GM04504 (cell line): ENCODE measurements at regions not wholly inside any gene's neighbourhood (a gene's known extent, or its start where the extent isn't known, plus 50 kb on each side); places are given as distances from the start of the nearest gene placed in this dataset.
"Not testable (repeated sequence)": the region's sequence is repeated elsewhere in the genome, so short reads cannot be mapped to it uniquely, and the experiment has no call there.

Experiments
- DNase-seq: peaks from one replicate; pipeline ENCODE4 v3.0.0-alpha.2; 2012; ENCODE audit warnings: low read depth

DNA sequence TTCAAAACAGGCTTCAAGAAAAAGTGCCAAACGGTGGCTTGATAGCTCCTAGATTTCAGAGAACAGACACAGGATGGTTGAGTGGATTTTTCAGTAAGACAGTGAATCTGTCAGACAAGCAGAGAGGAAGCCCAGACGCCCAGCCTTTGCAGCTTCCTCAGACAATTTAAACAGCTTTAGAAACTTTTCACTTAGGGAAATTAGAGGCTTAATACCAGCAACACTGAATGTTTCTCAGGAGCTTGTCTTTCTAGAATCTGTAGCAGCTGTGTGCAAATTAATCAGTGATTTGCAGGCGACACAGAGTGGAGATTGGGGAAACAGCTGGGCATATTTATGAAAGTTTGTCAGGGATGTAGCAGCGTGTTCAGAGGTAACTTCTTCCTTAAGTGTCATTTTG lies 362.1 kb downstream of the GALC start:
- no peak for DNase-seq

DNA sequence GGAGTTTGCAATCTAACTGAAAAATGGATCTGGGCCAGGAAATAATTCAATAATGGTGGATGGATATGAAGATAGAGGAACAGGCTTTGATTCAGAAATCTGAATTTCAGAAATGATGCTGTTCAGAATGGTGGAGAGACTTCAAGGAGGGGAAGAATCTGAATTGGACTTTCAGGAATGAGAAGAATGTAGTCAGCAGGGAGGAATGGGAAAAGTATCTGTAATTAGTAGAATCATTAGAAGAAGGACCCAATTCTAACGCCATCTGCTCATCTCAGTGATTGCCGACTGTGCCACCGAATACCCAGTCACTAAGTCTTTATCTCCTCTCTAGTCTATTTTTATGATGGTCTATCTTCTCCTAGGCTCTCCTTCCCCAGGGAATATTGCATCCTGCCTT lies 363.2 kb downstream of the GALC start:
- DNase-seq = no peak

DNA sequence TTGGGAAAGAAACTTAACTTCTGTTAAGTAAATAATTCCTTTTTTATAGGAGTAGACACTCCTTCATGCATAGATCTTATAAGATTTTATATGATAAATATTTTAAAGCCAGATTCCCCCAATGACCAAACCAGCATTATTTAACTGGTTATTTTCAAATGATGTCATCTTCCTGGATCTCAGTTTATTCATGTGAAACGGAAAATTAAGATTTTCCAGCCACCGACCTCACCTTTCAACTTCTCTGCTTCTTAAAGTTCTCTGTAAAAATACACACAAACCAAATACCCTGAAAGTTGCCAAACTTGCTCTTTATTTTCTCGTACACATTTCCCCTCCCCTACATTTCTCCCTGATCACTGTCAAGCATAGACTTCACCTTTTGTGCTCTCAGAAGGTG lies 364.2 kb downstream of the GALC start:
- DNase-seq = no peak

DNA sequence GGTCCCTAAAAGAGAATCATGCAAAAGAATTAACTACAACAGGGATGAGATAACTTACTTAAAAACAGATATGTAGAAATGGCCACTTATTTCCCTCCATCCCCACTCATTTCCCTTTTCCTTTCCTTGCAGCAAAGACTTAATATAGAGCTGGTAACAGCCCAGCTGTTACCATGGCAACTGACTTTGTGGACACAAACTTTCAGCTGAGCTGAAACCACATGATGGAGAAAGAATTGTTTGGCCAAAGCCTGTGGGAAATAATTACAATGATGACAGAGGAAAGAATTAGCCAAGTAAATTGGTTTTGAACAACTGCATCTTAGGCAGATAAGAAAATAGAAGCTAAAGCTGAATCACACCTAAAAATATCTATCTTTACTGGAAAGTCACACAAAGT lies 364.9 kb downstream of the GALC start:
- DNase-seq = peak; percentile 56

DNA sequence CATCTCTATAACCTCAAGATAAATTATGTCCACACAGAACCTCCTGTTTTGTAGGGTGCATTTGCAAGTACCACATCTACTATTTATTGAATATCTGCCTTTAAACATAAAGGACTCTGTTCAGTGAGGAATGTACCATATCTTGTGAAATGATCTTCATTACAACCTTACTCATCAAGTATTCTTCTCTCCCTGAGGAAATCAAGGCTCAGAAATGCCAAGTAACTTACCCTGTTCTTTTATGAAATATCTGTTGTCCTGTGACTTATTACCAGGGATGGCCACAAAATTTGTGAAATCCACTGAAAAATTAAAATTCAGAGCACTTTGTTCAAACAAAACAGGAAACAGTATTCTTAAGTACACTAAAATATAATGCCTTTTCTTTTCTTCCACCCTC lies 366.7 kb downstream of the GALC start:
- no peak for DNase-seq

DNA sequence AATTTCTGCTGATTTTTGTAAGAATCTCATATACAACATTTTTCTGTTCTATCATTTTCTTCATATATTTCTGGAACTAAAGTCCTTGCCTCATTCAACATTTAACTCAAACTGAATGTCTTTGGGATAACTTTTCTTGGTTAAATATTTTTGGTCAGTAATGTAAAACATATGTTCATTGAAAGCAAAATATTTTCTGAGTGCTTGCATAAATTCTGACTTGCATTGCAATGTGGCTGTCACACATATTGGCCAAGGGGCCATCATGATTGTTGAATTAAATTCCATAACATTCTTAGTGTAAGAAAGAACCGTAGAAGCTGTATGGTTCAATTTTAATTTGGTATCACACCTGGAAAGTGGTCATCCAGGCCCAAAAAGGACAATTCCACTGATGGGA lies 369.4 kb downstream of the GALC start:
- no peak for DNase-seq

DNA sequence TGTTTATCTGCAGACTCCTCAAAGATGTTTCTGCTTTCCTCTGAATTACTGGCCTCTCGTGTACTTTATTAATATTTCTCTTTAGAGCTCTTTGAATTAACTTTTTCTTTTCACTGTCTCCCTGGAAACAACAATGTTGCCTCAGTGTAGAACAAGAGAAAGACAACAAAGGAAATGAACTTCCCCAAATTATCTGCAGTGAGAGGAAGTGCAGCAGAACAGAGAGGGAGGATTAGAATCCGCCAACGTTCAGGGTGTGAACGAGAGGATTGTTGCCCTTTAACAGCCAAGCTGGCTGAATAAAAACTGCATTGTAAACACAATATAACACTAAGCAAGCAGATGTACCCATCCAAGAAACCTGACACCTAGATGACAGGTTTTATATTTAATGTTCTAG lies 375.9 kb downstream of the GALC start:
- no peak for DNase-seq

DNA sequence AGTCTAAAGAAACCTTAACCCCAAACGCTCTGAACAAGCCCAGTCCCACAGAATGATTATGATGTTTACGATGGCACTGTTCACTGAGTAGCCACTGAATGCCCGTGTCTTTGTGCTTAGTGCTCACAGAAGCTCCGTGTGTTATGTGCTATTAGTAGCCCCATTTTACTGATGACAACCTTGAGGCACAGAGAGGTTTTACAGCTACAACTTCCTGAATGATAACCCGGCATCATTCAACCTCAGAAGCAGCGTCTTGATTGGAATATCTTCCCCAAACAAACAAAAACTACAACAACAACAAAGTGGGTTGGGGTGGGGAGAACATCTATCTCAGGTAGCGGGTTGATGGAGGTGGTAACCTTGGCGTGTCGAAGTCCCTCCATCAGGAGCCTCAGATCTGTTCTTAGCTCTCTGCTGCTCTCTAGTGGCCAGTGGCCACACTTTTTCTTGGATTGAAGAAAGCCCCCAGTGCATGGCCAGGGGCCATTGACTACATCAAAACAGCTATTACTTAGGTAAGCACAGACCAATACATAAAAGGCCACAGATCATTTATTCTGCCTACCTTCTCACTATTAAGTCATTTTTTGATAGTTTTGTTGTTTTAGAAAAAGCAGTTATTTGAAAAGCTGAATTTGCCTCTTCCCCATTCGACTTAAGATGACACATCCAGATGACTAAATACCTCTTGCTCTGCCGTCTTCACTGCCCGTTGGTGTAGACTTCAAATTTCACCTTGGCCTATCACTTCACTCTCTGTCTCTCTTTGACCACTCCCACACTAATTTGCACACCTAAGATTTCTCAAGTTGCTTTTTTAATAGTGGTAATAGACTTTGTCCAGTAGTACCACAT lies 376.9 kb downstream of the GALC start:
- DNase-seq = peak; percentile 10

DNA sequence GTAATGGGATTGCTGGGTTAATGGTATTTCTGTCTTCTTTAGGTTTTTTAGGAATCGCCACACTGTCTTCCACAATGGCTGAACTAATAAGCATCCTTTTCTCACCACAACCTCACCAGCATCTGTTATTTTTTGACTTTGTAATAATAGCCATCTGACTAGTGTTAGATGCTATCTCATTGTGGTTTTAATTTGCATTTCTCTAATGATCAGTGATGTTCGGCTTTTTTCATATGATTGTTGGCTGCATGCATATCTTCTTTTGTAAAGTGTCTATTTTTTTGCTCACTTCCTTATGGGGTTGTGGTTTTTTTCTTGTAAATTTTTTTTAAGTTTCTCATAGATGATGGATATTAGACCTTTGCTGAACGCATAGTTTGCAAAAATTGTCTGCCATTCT lies 377.9 kb downstream of the GALC start:
- DNase-seq = no peak

DNA sequence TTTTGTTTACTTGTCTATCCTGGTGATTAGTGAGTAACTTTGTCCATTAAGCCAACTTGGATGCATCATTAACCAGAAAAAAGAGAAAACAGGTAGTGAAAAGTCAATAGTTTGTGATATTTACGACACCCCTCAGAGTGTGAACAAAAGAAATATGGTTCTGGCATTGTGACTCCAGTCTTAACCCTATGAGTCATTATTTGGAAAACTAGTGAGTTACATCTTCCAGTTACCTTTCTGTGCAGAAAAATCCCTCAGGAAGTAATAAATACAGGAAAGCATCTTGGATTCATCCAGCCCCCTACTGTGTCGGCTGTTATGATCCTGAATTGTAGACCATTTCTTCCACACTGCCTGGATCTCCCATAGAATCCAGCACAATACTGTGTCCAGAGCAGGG lies 379.1 kb downstream of the GALC start:
- no peak for DNase-seq

DNA sequence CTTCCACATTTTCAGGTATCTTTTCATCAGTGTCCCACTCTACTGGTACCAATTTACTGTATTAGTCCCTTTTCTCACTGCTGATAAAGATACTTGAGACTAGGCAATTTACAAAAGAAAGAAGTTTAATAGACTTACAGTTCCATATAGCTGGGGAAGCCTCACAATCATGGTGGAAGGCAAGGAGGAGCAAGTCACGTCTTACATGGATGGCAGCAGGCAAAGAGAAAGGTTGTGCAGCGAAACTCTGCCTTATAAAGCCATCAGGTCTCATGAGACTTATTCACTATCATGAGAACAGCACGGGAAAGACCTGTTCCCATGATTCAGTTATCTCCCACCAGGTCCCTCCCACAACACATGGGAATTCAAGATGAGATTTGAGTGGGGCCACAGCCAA lies 385.9 kb downstream of the GALC start:
- not testable (repeated sequence) for DNase-seq

DNA sequence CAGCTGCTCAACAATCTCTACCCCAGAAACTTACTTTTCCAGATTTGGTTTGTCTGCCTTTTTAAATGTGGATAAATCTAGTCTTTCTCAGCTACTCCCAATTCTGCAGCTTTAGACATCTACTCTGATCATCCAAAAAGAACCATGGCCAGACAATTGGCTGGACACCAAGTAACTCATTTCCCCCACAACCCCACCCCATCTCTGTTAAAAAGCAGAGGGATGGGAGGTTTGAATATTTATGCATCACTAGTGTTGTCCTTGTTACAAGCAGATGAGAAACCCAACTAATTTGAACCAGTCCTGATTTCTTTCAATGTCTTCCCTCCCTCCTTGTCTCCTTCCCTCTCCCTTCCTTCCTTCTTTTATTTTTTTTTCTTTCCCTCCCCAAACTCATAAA lies 391.9 kb downstream of the GALC start:
- DNase-seq = no peak

DNA sequence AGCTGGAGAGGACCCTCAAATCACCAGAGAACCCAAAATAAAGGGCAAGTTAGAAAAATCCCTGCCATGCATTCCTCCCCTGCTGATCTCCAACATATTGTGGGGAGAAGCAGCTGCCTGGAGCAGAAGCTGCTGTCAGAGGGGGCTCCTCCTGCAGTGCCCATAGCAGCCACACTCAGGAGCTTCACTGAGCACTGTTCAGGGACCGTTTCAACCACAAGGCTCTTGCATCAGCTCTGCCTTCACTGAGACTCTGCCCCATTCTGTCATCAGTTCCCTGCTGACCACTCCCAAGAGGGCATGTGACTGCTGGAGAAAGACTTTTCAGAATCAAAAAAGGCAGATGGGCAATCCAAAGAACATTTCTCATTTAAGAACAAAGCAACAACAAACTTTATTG lies 392.7 kb downstream of the GALC start:
- DNase-seq = no peak

DNA sequence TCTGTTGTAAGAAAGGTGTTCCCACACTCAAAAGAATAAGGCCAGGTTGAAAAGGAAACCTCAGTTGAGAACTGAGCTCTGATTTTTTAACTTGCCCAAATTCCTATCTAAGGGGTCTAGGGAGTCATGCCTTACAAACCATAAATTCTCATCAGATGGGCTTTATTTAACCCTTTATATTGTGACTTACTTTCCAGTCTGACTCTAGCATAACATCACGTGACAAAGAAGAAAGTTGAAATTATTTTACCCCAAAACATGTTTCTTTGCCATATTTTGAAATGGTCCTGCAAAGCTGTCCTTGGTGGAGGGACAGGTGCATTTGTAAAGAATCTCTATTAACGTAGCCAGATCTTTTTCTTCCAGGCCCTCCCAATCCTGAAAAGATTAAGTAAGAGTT lies 411.7 kb downstream of the GALC start:
- DNase-seq = no peak

DNA sequence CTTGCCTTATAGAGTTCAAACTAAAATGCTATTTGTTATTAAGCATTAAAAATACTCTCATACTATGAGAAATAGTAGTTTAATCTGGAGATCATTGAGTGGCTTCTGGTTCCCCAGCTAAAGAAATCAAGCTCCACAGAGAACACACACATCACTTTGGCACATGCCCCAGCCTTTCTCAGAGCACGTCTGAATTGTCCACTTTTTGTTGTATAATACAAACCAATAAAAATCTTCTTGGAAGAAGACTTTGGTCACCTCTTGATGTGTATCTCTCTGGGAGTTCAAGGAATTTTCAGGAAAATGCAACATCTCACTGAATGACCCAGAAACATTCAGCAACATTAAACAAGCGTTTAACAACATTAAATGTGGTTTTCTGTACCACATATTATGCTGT lies 413.9 kb downstream of the GALC start:
- DNase-seq = no peak

DNA sequence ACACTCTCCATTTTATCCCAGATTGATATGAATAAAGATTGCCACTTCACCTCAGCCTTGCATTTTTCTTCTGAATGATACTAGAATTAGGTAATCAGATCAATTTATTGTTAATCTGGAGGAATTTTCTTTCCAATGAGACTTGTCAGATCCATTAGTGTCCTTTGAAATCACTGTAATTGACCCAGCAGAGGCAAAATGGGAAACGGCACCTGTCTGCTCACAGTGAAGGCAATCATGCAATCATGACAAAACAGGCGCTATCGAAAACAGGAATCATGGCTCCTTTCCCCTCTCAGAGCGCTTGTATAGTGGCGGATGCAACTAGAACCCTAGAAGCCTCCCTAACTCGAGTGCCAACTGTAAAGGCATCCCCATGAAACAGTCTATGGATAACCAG lies 417.6 kb downstream of the GALC start:
- no peak for DNase-seq

DNA sequence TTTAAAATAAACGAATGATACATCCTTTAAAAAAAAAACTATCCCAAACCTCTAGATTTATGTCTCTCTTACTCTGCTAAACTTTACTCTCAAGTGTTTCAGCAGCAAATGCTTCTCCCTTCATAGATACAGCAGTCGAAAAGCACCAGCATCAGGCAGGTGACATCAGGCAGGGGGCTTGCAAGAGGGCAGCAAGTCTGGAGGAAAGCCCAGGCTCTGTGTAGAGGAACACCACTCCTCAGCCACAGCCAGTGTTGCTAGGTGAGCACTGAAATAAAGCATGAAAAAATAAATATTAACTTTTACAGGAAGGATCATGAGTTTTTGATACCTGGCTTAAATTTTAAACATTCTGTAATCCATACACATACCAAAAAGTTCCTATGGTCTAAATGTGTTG lies 419.4 kb downstream of the GALC start:
- no peak for DNase-seq

DNA sequence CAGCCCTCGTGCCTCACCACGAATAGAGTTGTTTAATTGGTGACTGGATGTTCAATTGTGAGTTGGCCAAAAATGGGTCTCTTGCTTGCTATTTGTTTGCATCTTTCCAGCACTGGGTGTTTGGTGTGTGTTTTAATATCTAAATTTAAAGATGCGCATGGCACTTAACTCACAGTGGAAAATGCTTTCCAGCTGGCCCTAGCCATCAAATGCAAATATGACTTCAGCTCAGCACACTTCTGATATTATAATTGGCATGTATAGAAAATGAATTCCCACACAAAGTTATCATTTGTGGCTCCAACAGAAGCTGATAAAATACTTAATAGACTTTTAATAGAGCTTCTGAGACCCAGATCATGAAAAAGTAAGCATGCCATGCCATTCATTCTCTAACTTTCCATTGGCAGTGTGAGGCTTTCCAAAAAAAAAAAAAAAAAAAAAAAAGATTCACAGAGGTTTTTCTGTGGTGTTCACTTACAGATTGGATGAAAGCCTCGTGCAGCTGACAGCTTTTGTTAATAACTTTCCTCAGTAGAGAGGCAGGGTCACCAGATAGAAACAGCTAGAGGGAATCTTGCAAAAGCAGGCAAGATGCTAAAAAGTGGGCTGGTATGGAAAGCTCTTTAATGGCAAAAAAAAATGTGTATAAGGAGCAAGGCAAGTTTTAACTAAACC lies 425.2 kb downstream of the GALC start:
- DNase-seq = no peak

DNA sequence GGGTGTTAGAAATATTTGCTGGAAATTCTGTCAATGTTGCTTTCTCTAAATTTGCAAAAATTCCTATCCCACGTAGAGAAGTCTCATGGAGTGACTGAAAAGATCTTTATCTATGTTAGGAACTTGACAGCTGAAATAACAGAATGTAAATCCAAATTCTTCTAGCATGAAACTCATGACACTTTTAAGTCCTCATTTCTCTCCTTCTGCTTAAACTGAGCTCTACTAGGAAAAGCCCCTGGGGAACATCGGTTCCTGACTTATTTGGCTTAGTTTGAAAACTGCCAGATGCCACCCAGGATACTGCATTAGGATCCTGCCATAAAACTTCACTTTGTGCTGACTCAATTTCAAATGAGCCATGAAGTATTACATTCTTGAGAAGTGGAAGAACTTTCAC lies 426.0 kb downstream of the GALC start:
- peak; percentile 7 for DNase-seq

DNA sequence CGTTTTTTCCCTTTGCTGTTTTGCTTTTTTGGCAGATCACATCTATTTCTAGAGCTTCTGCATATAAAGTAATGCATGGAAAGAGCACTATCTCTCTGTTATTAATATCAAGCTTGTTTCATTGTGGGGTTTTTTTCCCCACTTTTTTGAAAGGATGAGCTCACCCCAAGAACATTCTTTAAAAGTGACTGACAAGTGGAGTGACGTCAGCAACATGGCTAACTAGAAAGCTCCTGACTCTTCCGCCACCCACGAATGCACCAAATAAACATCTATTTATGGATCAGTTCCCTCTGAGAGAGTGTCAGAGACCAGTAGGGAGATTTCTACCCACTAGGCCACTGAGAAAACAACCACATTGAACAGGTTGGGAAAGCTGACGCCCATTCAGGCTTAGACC lies 445.4 kb downstream of the GALC start:
- no peak for DNase-seq

DNA sequence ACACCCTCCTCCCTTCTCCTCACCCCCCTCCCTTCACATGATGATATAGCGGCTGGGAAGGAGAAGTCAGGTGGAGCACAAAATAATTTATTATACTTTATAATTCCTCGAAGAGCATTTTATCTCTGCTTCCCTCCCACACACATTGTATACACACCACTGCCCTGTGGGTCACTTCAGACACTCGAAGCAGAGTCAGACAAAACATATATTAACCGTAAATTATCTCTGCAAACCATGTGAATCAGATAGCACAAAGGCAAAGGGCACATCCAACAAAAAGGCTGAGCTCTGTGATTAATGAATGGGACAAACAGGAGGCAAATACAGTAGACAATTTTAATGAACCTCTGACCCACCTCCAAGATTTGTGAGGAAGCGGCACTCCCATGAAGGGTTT lies 450.7 kb downstream of the GALC start:
- DNase-seq = no peak

DNA sequence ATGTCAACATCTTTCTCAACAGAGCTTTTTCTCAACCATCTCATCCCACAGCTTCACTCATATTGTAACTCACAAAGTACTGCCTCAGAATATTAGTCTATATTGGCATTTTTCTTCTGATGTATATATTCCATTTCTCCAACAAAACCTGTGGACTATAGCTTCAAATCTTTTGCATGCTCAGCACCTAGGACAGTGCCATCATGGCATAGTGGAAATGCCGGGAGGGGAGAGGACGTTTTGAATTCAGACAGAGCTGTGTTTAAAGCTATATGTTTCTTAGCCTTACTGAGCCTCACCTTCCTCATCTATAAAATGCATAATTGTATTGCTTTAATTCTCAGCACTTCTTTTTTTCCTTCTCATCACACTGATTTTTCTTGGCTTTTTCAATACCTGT lies 452.6 kb downstream of the GALC start:
- DNase-seq = no peak

DNA sequence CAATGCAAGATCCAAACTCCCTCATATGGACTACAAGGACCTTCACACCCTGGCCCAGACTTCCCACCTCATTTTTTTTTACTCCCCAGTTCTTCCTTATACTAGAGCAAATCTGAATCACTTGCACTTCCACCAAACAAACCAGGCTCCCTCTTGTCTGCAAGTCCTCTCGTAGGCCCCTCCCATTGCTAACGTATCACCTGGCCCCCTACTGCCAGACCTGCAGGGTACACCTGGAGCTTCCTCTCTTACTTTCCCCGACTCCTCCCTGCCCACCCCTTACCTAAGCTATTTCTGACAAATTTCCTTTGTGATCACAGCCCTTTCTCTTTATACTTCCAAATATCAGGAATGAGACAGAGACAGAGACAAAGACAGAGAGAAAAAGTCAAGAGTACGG lies 463.9 kb downstream of the GALC start:
- DNase-seq = no peak

DNA sequence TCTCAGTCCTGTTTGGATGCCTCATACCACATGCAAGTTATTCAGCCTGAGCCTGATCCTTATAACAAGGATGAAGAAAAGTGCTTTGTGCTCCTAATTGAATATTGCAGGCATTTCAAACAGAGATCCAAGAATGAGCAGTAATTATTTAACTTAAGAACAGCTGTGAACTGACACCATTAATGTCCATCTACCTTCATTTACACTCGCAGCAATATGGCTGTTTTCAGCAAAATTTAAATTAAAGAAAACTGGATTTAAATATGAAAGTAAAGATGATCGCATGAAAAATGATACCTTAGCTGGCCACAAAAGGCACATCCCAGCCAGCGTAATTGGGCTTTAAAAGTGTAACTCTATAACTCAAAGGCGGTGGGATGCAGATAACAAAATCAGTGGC lies 466.3 kb downstream of the GALC start:
- DNase-seq = no peak
